ENCODE measurements at regions not wholly inside any gene's neighbourhood (a gene's known extent, or its start where the extent isn't known, plus 50 kb on each side); places are given as distances from the start of the nearest gene placed in this dataset.

DNA sequence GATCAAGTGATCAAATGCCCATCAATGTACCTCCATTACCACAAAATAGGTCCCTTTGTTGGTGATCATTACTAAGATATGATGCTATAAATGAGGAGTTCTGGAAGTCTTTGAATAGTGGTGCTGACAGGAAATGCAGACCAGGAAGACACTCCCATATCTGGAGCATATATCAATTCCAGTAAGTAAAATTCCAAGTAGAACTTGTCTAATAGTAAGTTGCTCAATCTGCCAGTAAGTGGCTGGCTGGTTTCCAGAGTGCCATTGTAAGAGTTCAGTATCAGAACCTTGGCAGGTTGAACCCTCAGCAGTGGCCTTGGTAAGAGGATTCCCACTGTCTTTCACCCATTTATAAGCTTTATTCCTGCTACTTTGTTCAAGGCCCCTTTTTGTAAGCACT, 379.9 kb upstream of the RBMS3 start:
- Histone ChIP-seq H4K20me1 (ENCODE audit: control insufficient read depth, extremely low read depth, insufficient read depth, low read length) (no peaks in the 10 kb centered on the region), H3K4me3 (replicated peaks in 1 of 4; ENCODE audit: control extremely low read depth in 1 of 4, insufficient read depth in 1 of 4, low read depth in 3 of 4, low read length in 4 of 4) (no peak overlapping the region), H3K27ac (ENCODE audit: insufficient read depth, low read length) (no peak overlapping the region), H2AFZ (ENCODE audit: low read length) (no peak overlapping the region), H3K9me3 (ENCODE audit: control insufficient read depth, insufficient read depth, low read depth, low read length) (no peaks in the 10 kb centered on the region), H3K27me3 (ENCODE audit: control insufficient read depth, insufficient read depth, low read length) (no peaks in the 10 kb centered on the region), H3K4me1 (ENCODE audit: control insufficient read depth, extremely low read depth, insufficient read depth, low read length) (no peaks in the 10 kb centered on the region), H3K79me2 (ENCODE audit: control insufficient read depth, insufficient read depth, low read length) (no peaks in the 10 kb centered on the region), H3K9ac (ENCODE audit: insufficient read depth, low read length) (no peak overlapping the region), H3K4me2 (ENCODE audit: extremely low read depth, insufficient read depth, low read length) (no peak overlapping the region), H3K36me3 (ENCODE audit: control insufficient read depth, insufficient read depth, low read length) (no peaks in the 10 kb centered on the region)
- TF ChIP-seq, protein P1, sequence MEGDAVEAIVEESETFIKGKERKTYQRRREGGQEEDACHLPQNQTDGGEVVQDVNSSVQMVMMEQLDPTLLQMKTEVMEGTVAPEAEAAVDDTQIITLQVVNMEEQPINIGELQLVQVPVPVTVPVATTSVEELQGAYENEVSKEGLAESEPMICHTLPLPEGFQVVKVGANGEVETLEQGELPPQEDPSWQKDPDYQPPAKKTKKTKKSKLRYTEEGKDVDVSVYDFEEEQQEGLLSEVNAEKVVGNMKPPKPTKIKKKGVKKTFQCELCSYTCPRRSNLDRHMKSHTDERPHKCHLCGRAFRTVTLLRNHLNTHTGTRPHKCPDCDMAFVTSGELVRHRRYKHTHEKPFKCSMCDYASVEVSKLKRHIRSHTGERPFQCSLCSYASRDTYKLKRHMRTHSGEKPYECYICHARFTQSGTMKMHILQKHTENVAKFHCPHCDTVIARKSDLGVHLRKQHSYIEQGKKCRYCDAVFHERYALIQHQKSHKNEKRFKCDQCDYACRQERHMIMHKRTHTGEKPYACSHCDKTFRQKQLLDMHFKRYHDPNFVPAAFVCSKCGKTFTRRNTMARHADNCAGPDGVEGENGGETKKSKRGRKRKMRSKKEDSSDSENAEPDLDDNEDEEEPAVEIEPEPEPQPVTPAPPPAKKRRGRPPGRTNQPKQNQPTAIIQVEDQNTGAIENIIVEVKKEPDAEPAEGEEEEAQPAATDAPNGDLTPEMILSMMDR (conservative IDR thresholded peaks at IDR 0.05 in 1 of 2, IDR thresholded peaks at IDR 0.05 in 1 of 2; ENCODE audit: low read depth in 1 of 2, low read length in 2 of 2) = no peak
- DNase-seq (ENCODE audit: low read depth in 2 of 2) = peak; percentile 15 to 41

DNA sequence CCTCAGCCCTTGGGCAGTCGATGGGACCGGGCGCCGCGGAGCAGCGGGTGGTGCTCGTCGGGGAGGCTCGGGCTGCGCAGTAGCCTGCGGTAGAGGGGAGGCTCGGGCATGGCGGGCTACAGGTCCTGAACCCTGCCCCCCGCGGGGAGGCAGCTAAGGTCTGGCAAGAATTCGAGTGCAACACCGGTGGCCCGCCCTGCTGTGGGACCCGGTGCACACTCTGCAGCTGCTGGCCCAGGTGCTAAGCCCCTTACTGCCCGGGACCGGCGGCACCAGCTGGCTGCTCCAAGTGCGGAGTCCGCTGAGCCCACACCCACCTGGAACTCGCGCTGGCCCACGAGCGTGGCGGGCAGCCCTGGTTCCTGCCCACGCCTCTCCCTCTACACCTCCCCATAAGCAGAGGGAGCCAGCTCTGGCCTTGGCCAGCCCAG, 377.7 kb upstream of the RBMS3 start:
- Histone ChIP-seq H3K4me1 (ENCODE audit: control insufficient read depth, extremely low read depth, insufficient read depth, low read length) (no peaks in the 10 kb centered on the region), H3K9ac (ENCODE audit: insufficient read depth, low read length) (no peak overlapping the region), H2AFZ (ENCODE audit: low read length) (no peak overlapping the region), H3K9me3 (ENCODE audit: control insufficient read depth, insufficient read depth, low read depth, low read length) (no peaks in the 10 kb centered on the region), H3K4me2 (ENCODE audit: extremely low read depth, insufficient read depth, low read length) (no peak overlapping the region), H3K27ac (ENCODE audit: insufficient read depth, low read length) (no peak overlapping the region), H3K36me3 (ENCODE audit: control insufficient read depth, insufficient read depth, low read length) (no peaks in the 10 kb centered on the region), H3K4me3 (replicated peaks in 1 of 4; ENCODE audit: control extremely low read depth in 1 of 4, insufficient read depth in 1 of 4, low read depth in 3 of 4, low read length in 4 of 4) (no peak overlapping the region), H3K79me2 (ENCODE audit: control insufficient read depth, insufficient read depth, low read length) (no peaks in the 10 kb centered on the region), H3K27me3 (ENCODE audit: control insufficient read depth, insufficient read depth, low read length) (no peaks in the 10 kb centered on the region), H4K20me1 (ENCODE audit: control insufficient read depth, extremely low read depth, insufficient read depth, low read length) (no peaks in the 10 kb centered on the region)
- no peak for TF ChIP-seq EZH2 (IDR thresholded peaks at IDR 0.05; ENCODE audit: low read length, missing control alignments)
- TF ChIP-seq, protein P1 (conservative IDR thresholded peaks at IDR 0.05 in 1 of 2, IDR thresholded peaks at IDR 0.05 in 1 of 2; ENCODE audit: low read depth in 1 of 2, low read length in 2 of 2) = no peak
- no peak for DNase-seq (ENCODE audit: low read depth in 2 of 2)

DNA sequence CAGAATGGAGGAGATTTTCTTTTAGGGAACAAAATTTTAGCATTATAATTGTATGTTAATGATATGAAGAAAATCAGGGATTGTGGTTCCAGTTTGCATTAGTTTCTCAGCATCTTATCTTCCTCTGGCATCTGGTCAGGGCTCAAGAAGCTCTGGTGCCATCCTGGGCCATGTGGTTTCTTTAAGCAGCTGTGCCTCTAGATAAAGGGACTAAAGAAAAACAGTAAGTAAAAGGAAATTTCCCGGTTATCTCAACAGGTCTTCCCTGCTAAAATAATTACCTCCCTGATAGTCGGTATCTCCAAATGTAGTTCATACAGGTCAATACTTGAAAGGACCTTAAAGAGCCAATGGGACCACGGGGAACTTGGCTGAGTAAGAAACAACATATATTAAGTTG, 375.1 kb upstream of the RBMS3 start:
- no peak overlapping the region for H3K4me2 ChIP-seq (ENCODE audit: extremely low read depth, insufficient read depth, low read length)
- H3K9ac ChIP-seq (ENCODE audit: insufficient read depth, low read length) = no peak overlapping the region
- TF ChIP-seq, protein P1 (conservative IDR thresholded peaks at IDR 0.05 in 1 of 2, IDR thresholded peaks at IDR 0.05 in 1 of 2; ENCODE audit: low read depth in 1 of 2, low read length in 2 of 2) = no peak
- no peak for TF ChIP-seq EZH2 (IDR thresholded peaks at IDR 0.05; ENCODE audit: low read length, missing control alignments)
- no peaks in the 10 kb centered on the region for H3K4me1 ChIP-seq (ENCODE audit: control insufficient read depth, extremely low read depth, insufficient read depth, low read length)
- H3K4me3 ChIP-seq (replicated peaks in 1 of 4; ENCODE audit: control extremely low read depth in 1 of 4, insufficient read depth in 1 of 4, low read depth in 3 of 4, low read length in 4 of 4) = no peak overlapping the region
- no peaks in the 10 kb centered on the region for H3K9me3 ChIP-seq (ENCODE audit: control insufficient read depth, insufficient read depth, low read depth, low read length)
- H2AFZ ChIP-seq (ENCODE audit: low read length) = no peak overlapping the region
- no peak for DNase-seq (ENCODE audit: low read depth in 2 of 2)
- no peak overlapping the region for H3K27ac ChIP-seq (ENCODE audit: insufficient read depth, low read length)
- no peaks in the 10 kb centered on the region for H4K20me1 ChIP-seq (ENCODE audit: control insufficient read depth, extremely low read depth, insufficient read depth, low read length)
- H3K79me2 ChIP-seq (ENCODE audit: control insufficient read depth, insufficient read depth, low read length) = no peaks in the 10 kb centered on the region
- H3K27me3 ChIP-seq (ENCODE audit: control insufficient read depth, insufficient read depth, low read length) = no peaks in the 10 kb centered on the region
- no peaks in the 10 kb centered on the region for H3K36me3 ChIP-seq (ENCODE audit: control insufficient read depth, insufficient read depth, low read length)

All from fibroblast of lung (primary cell).